ENCODE measurements at regions not wholly inside any gene's neighbourhood (a gene's known extent, or its start where the extent isn't known, plus 50 kb on each side); places are given as distances from the start of the nearest gene placed in this dataset.

DNA sequence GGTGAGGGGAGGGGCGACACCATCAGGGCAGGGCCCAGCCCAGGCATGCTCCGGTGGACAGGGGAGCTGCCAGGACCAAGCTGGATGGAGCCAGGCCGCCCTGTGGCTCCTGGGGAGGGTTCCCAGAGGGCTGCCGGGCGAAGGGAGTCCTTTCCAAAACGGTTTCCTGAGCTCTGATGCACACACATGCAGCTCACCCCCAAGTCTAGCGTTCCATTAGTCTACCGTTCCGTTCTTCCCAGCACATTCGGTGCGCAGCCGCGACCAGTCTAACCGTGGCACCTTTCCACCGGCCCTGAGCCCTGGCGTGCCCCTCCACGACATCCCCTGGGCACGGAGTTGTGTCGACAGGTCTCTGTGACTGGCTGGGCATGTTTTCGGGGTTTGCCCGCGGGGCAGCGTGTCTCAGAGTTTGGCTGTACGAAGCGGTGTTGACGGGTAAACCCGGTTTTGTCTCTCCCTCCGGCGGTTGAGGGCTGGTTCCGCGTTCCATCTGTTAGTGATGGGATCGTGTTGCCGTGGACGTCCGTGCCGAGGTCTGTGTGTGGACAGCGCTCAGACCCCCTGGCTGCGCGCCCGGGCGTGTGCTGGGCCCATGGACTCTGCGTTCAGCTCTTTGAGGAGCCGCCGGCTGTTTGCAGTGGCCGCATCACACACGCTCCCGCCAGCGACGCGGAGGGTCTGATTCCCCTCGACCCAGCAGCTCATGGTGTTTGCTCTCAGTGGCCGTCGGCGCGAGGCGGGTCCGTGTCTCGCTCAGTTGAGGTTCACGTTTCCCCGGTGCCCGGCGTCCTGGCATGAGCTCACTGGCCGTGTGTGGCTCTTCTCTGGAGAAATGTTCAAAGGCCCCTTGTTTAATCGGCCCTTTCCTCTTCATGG, 121.2 kb downstream of the IGLL1 start:
- TF ChIP-seq POLR2AphosphoS5 (IDR thresholded peaks at IDR 0.05; ENCODE audit: low read depth, low read length): no peak
- TF ChIP-seq SIN3A (IDR thresholded peaks at IDR 0.05; ENCODE audit: borderline replicate concordance, insufficient read depth, low read length): no peak
- TF ChIP-seq FOXP2 (optimal IDR thresholded peaks at IDR 0.05; ENCODE audit: borderline replicate concordance, extremely low read depth, extremely low read length, insufficient read depth): no peak
- TF ChIP-seq, protein P1, sequence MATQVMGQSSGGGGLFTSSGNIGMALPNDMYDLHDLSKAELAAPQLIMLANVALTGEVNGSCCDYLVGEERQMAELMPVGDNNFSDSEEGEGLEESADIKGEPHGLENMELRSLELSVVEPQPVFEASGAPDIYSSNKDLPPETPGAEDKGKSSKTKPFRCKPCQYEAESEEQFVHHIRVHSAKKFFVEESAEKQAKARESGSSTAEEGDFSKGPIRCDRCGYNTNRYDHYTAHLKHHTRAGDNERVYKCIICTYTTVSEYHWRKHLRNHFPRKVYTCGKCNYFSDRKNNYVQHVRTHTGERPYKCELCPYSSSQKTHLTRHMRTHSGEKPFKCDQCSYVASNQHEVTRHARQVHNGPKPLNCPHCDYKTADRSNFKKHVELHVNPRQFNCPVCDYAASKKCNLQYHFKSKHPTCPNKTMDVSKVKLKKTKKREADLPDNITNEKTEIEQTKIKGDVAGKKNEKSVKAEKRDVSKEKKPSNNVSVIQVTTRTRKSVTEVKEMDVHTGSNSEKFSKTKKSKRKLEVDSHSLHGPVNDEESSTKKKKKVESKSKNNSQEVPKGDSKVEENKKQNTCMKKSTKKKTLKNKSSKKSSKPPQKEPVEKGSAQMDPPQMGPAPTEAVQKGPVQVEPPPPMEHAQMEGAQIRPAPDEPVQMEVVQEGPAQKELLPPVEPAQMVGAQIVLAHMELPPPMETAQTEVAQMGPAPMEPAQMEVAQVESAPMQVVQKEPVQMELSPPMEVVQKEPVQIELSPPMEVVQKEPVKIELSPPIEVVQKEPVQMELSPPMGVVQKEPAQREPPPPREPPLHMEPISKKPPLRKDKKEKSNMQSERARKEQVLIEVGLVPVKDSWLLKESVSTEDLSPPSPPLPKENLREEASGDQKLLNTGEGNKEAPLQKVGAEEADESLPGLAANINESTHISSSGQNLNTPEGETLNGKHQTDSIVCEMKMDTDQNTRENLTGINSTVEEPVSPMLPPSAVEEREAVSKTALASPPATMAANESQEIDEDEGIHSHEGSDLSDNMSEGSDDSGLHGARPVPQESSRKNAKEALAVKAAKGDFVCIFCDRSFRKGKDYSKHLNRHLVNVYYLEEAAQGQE (IDR thresholded peaks at IDR 0.05; ENCODE audit: insufficient read depth in 1 of 2, low read depth in 2 of 2, low read length in 2 of 2): no peak
- TF ChIP-seq TAF1 (IDR thresholded peaks at IDR 0.05; ENCODE audit: borderline replicate concordance, insufficient read depth, low read length): no peak

DNA sequence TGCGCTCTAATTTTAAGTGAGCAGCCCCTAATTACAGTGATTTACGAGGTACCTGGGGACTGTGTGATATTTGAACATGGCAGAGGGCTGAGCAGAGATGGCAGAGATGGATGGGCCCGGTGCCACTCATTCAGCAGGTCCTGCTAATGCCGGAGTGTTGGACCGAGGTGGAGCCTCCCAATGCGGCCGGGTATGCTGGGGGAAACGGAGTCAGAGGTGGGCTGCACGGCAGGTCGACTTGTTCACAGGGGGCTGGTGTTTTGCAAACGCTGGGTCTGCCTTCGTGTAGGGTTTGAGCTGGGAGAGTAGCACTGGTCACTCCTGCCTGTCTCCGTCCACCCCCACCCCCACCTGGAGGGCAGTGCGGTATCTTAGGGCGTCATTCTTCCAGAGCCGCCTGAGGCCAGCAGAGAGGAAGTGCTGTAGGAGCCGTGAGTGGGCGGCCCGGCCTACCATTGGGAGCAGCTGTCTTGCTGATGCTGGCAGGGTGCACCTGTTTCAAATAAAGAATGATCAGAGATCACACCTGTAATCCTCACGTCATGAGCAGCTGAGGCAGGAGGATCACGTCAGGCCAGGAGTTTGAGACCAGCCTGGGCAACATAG, 122.6 kb downstream of the IGLL1 start:
- no peak for TF ChIP-seq TAF1 (IDR thresholded peaks at IDR 0.05; ENCODE audit: borderline replicate concordance, insufficient read depth, low read length)
- no peak for TF ChIP-seq FOXP2 (optimal IDR thresholded peaks at IDR 0.05; ENCODE audit: borderline replicate concordance, extremely low read depth, extremely low read length, insufficient read depth)
- TF ChIP-seq, protein P1 (IDR thresholded peaks at IDR 0.05; ENCODE audit: insufficient read depth in 1 of 2, low read depth in 2 of 2, low read length in 2 of 2): no peak
- TF ChIP-seq SIN3A (IDR thresholded peaks at IDR 0.05; ENCODE audit: borderline replicate concordance, insufficient read depth, low read length): no peak
- TF ChIP-seq POLR2AphosphoS5 (IDR thresholded peaks at IDR 0.05; ENCODE audit: low read depth, low read length): no peak

DNA sequence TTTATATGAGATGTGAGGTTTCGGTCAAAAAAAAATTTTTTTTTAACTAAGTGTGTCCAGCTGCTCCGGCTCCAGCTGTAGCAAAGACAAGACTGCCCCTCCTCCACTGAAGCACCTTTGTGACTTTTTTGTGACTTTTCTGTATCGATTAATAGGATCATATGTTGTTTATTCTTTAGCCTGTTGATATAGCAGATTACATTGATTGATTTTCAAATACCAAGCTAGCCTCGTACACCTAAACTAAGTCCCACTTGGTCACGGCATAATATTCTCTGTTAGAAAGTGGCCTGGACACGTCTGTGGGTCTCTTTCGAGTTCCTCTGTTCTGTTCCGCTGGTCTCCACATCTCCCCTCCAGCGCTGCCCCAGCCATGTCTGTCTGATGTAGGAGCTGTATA, 126.8 kb downstream of the IGLL1 start:
- TF ChIP-seq, protein P1 (IDR thresholded peaks at IDR 0.05; ENCODE audit: insufficient read depth in 1 of 2, low read depth in 2 of 2, low read length in 2 of 2): no peak
- TF ChIP-seq TAF1 (IDR thresholded peaks at IDR 0.05; ENCODE audit: borderline replicate concordance, insufficient read depth, low read length) (no peak), FOXP2 (optimal IDR thresholded peaks at IDR 0.05; ENCODE audit: borderline replicate concordance, extremely low read depth, extremely low read length, insufficient read depth) (no peak), POLR2AphosphoS5 (IDR thresholded peaks at IDR 0.05; ENCODE audit: low read depth, low read length) (no peak), SIN3A (IDR thresholded peaks at IDR 0.05; ENCODE audit: borderline replicate concordance, insufficient read depth, low read length) (no peak)

DNA sequence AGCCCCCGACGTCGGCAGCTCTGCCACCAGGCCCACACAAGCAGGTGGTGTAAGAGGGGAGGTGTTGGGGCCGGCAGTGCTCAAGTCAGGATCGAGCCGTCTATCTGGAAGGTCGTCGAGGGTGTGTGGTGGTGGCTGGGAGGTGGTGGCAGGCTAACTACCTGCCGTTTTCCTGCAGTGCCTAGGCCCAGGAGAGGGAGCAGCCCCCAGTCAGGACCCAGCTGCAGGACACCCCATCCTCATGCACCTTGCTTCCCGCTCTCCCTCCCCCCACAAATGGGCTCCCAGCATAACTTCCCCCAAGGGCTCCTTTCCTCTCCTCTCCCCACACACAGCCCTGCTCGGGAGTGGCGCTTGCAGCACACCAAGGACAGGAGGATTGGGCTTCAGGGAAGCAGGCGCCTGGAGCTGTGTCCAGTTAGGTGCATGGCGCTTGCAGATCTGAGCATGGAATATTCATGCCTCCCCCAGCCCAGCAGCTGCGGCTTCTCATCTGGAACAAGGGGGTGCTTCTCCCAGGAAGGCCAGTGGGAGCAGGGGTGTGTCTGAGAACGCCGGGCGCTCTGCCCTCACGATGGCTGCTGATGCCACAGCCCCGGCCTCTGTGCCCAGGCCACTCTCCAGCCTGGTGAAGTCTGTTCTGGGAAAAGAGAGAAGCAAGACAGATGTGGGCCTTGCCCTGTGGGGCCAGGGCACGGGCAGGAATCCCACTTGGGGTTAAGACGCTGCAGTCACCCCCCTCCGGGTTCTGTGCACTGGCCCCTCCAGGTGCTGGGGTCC, 127.7 kb downstream of the IGLL1 start:
- no peak for TF ChIP-seq SIN3A (IDR thresholded peaks at IDR 0.05; ENCODE audit: borderline replicate concordance, insufficient read depth, low read length)
- TF ChIP-seq FOXP2 (optimal IDR thresholded peaks at IDR 0.05; ENCODE audit: borderline replicate concordance, extremely low read depth, extremely low read length, insufficient read depth): no peak
- TF ChIP-seq TAF1 (IDR thresholded peaks at IDR 0.05; ENCODE audit: borderline replicate concordance, insufficient read depth, low read length): no peak
- no peak for TF ChIP-seq POLR2AphosphoS5 (IDR thresholded peaks at IDR 0.05; ENCODE audit: low read depth, low read length)

DNA sequence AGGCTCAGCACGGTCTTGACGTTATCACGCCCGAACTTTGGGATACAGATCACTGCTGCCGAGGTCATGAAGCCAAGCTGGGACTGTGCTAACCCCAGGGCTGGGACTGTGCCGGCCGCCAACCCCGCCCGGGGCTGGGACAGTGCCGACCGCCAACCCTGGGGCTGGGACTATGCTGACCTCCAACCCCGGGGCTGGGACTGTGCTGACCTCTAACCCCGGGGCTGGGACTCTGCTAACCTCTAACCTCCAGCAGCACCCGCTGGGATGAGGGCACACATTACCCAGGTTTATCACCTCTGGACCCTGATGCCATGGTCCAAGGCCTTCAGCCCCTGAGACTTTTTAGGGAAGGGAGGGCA, 129.7 kb downstream of the IGLL1 start:
- TF ChIP-seq, protein P1 (IDR thresholded peaks at IDR 0.05; ENCODE audit: insufficient read depth in 1 of 2, low read depth in 2 of 2, low read length in 2 of 2): no peak
- TF ChIP-seq TAF1 (IDR thresholded peaks at IDR 0.05; ENCODE audit: borderline replicate concordance, insufficient read depth, low read length) (no peak), SIN3A (IDR thresholded peaks at IDR 0.05; ENCODE audit: borderline replicate concordance, insufficient read depth, low read length) (no peak), FOXP2 (optimal IDR thresholded peaks at IDR 0.05; ENCODE audit: borderline replicate concordance, extremely low read depth, extremely low read length, insufficient read depth) (no peak), POLR2AphosphoS5 (IDR thresholded peaks at IDR 0.05; ENCODE audit: low read depth, low read length) (no peak)

Measured in PFSK-1 (cell line).